ENCODE measurements at regions not wholly inside any gene's neighbourhood (a gene's known extent, or its start where the extent isn't known, plus 50 kb on each side); places are given as distances from the start of the nearest gene placed in this dataset.
"Not testable (repeated sequence)": the region's sequence is repeated elsewhere in the genome, so short reads cannot be mapped to it uniquely, and the experiment has no call there.

GRCh38 chrX:121763671-121764070 lies 716.3 kb downstream of the GLUD2 start:
- Histone ChIP-seq H3K27me3 (ENCODE audit: control insufficient read depth, extremely low read depth, insufficient read depth, low read length) (no peaks in the 10 kb centered on the region), H3K4me2 (ENCODE audit: control insufficient read depth, extremely low read depth, insufficient read depth, low read depth, low read length) (no peak overlapping the region), H3K9ac (ENCODE audit: control insufficient read depth, extremely low read depth, insufficient read depth, low read length) (no peak overlapping the region), H3K9me3 (ENCODE audit: control insufficient read depth, low read depth, low read length) (no peaks in the 10 kb centered on the region), H3K36me3 (ENCODE audit: control insufficient read depth in 2 of 2, extremely low read depth in 1 of 2, insufficient read depth in 2 of 2, low read length in 2 of 2) (no peaks in the 10 kb centered on the region), H3K9me1 (ENCODE audit: control insufficient read depth, extremely low read depth, insufficient read depth, low read length) (no peaks in the 10 kb centered on the region), H4K20me1 (ENCODE audit: control insufficient read depth, extremely low read depth, insufficient read depth, low read length) (no peaks in the 10 kb centered on the region), H3K27ac (ENCODE audit: control insufficient read depth, insufficient read depth, low read length) (no peak overlapping the region), H2AFZ (ENCODE audit: control insufficient read depth, low read length) (no peak overlapping the region), H3K79me2 (ENCODE audit: control insufficient read depth, insufficient read depth, low read length) (no peaks in the 10 kb centered on the region), H3K4me3 (ENCODE audit: control insufficient read depth in 2 of 3, extremely low read depth in 1 of 3, insufficient read depth in 2 of 3, low read depth in 1 of 3, low read length in 3 of 3) (no peak overlapping the region), H3K4me1 (ENCODE audit: control insufficient read depth, extremely low read depth, insufficient read depth, low read length) (no peaks in the 10 kb centered on the region)
- no peak for DNase-seq (ENCODE audit: low read depth, low spot score)
- dilution Hi-C loops (cut with MboI; ENCODE audit: extremely low pct_ligation_motif_present, low sequenced_read_pairs), result no loop called here
- FAIRE-seq, result no peak
- no peak for TF ChIP-seq CTCF (optimal IDR thresholded peaks at IDR 0.05 in 1 of 3, IDR thresholded peaks at IDR 0.05 in 1 of 3, conservative IDR thresholded peaks at IDR 0.05 in 1 of 3; ENCODE audit: extremely low read depth in 1 of 3, insufficient read depth in 2 of 3, low read length in 3 of 3)
- TF ChIP-seq EZH2 (IDR thresholded peaks at IDR 0.05; ENCODE audit: low read length), result no peak

- H3K4me1 ChIP-seq (ENCODE audit: control insufficient read depth, extremely low read depth, insufficient read depth, low read length); H2AFZ ChIP-seq (ENCODE audit: control insufficient read depth, low read length); H4K20me1 ChIP-seq (ENCODE audit: control insufficient read depth, extremely low read depth, insufficient read depth, low read length); H3K27ac ChIP-seq (ENCODE audit: control insufficient read depth, insufficient read depth, low read length); H3K27me3 ChIP-seq (ENCODE audit: control insufficient read depth, extremely low read depth, insufficient read depth, low read length); DNase-seq (ENCODE audit: low read depth, low spot score); H3K79me2 ChIP-seq (ENCODE audit: control insufficient read depth, insufficient read depth, low read length); H3K9ac ChIP-seq (ENCODE audit: control insufficient read depth, extremely low read depth, insufficient read depth, low read length); dilution Hi-C loops (cut with MboI; ENCODE audit: extremely low pct_ligation_motif_present, low sequenced_read_pairs); FAIRE-seq; H3K9me3 ChIP-seq (ENCODE audit: control insufficient read depth, low read depth, low read length); H3K4me3 ChIP-seq (ENCODE audit: control insufficient read depth in 2 of 3, extremely low read depth in 1 of 3, insufficient read depth in 2 of 3, low read depth in 1 of 3, low read length in 3 of 3); H3K36me3 ChIP-seq (ENCODE audit: control insufficient read depth in 2 of 2, extremely low read depth in 1 of 2, insufficient read depth in 2 of 2, low read length in 2 of 2); H3K9me1 ChIP-seq (ENCODE audit: control insufficient read depth, extremely low read depth, insufficient read depth, low read length); H3K4me2 ChIP-seq (ENCODE audit: control insufficient read depth, extremely low read depth, insufficient read depth, low read depth, low read length): not testable (repeated sequence)
Measured at GRCh38 chrX:121768210-121768609, 720.8 kb downstream of the GLUD2 start.

GRCh38 chrX:121781991-121782390 lies 734.6 kb downstream of the GLUD2 start:
- H3K36me3 ChIP-seq (ENCODE audit: control insufficient read depth in 2 of 2, extremely low read depth in 1 of 2, insufficient read depth in 2 of 2, low read length in 2 of 2), result no peaks in the 10 kb centered on the region
- FAIRE-seq, result no peak
- H3K9ac ChIP-seq (ENCODE audit: control insufficient read depth, extremely low read depth, insufficient read depth, low read length), result no peak overlapping the region
- no peak overlapping the region for H3K4me3 ChIP-seq (ENCODE audit: control insufficient read depth in 2 of 3, extremely low read depth in 1 of 3, insufficient read depth in 2 of 3, low read depth in 1 of 3, low read length in 3 of 3)
- H3K4me2 ChIP-seq (ENCODE audit: control insufficient read depth, extremely low read depth, insufficient read depth, low read depth, low read length), result no peak overlapping the region
- no peaks in the 10 kb centered on the region for H3K9me1 ChIP-seq (ENCODE audit: control insufficient read depth, extremely low read depth, insufficient read depth, low read length)
- dilution Hi-C loops (cut with MboI; ENCODE audit: extremely low pct_ligation_motif_present, low sequenced_read_pairs), result no loop called here
- peaks cover 9% of the 10 kb centered on the region for H3K4me1 ChIP-seq (ENCODE audit: control insufficient read depth, extremely low read depth, insufficient read depth, low read length)
- H2AFZ ChIP-seq (ENCODE audit: control insufficient read depth, low read length), result no peak overlapping the region
- H4K20me1 ChIP-seq (ENCODE audit: control insufficient read depth, extremely low read depth, insufficient read depth, low read length), result no peaks in the 10 kb centered on the region
- no peaks in the 10 kb centered on the region for H3K79me2 ChIP-seq (ENCODE audit: control insufficient read depth, insufficient read depth, low read length)
- no peak overlapping the region for H3K27ac ChIP-seq (ENCODE audit: control insufficient read depth, insufficient read depth, low read length)
- no peak for DNase-seq (ENCODE audit: low read depth, low spot score)
- H3K9me3 ChIP-seq (ENCODE audit: control insufficient read depth, low read depth, low read length), result no peaks in the 10 kb centered on the region
- H3K27me3 ChIP-seq (ENCODE audit: control insufficient read depth, extremely low read depth, insufficient read depth, low read length), result no peaks in the 10 kb centered on the region
- no peak for TF ChIP-seq CTCF (optimal IDR thresholded peaks at IDR 0.05 in 1 of 3, IDR thresholded peaks at IDR 0.05 in 1 of 3, conservative IDR thresholded peaks at IDR 0.05 in 1 of 3; ENCODE audit: extremely low read depth in 1 of 3, insufficient read depth in 2 of 3, low read length in 3 of 3)
- TF ChIP-seq EZH2 (IDR thresholded peaks at IDR 0.05; ENCODE audit: low read length), result no peak

Data from keratinocyte (primary cell).